GM19023 (cell line): ENCODE measurements at regions not wholly inside any gene's neighbourhood (a gene's known extent, or its start where the extent isn't known, plus 50 kb on each side); places are given as distances from the start of the nearest gene placed in this dataset.
"Not testable (repeated sequence)": the region's sequence is repeated elsewhere in the genome, so short reads cannot be mapped to it uniquely, and the experiment has no call there.

Experiments used
- ATAC-seq: cut with Tn5 transposase; IDR thresholded peaks from one replicate; pipeline ENCODE4 v1.9.1; 2021; ENCODE audit warnings: mild to moderate bottlenecking, moderate library complexity; ENCODE audit not compliant: unreplicated experiment

GRCh38 chr4:45283352-45283751, 557.0 kb upstream of the GNPDA2 start:
- ATAC-seq: no peak

GRCh38 chr4:45280121-45280520, 553.8 kb upstream of the GNPDA2 start:
- ATAC-seq: no peak

GRCh38 chr4:45275862-45276261, 549.5 kb upstream of the GNPDA2 start:
- ATAC-seq: no peak

DNA sequence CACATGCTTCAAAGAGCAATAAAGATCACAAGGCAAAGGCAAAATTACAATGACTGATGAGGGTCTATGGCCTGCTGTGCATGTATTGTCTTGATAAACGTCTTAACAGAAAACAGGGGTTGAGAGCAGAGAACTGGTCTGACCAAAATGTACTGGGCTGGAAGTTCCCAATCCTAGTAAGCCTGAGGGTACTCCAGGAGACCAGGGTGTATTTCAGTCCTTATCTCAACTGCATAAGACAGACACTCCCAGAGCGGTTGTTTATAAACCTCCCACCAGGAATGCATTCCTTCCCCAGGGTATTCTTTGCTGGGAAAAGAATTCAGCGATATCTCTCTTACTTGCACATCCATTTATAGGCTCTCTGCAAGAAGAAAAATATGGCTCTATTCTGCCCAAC, 521.8 kb upstream of the GNPDA2 start:
- not testable (repeated sequence) for ATAC-seq

DNA sequence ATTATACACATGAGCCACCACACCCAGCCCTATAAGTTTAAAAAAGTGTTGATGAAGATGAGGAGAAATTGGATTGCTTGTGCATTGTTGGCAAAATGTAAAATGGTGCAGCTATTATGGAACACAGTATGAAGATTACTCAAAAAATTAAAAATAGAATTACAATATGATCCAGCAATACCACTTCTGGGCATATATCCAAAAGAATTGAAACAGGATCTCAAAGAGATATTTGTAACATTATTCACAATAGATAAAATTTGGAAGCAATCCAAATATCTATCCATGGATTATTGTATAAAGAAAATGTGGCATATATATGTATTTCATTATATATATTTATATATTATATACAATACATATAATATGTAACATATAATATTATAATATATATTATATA, 515.6 kb upstream of the GNPDA2 start:
- no peak for ATAC-seq

GRCh38 chr4:45229206-45229605, 502.9 kb upstream of the GNPDA2 start:
- no peak for ATAC-seq

DNA sequence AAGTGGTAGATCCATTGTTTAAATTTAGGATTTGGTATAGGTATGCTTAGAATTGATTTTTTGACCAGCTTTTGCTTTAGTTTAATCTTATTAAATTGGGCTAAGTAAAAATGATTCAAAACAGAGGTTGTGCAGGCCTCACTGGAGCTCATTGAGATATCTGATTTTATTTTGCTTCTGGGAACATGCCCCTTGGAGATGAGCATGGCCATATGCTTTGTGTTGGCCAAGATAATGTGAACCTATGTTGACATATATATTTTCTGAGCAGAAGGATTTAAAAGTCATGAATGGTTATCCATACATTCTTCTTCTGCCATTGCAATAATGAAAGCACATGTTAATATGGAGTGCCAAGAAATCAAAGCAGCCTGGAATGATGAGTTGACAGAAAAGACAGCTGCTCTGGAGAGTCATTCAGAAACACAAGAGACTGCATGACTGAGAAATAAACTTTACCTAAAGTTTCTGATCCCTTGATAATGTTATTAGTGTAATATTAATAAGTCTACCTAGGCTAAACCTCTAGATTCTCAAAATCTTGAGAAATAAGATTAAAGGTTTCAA, 489.7 kb upstream of the GNPDA2 start:
- no peak for ATAC-seq

GRCh38 chr4:45208476-45208875, 482.1 kb upstream of the GNPDA2 start:
- not testable (repeated sequence) for ATAC-seq

DNA sequence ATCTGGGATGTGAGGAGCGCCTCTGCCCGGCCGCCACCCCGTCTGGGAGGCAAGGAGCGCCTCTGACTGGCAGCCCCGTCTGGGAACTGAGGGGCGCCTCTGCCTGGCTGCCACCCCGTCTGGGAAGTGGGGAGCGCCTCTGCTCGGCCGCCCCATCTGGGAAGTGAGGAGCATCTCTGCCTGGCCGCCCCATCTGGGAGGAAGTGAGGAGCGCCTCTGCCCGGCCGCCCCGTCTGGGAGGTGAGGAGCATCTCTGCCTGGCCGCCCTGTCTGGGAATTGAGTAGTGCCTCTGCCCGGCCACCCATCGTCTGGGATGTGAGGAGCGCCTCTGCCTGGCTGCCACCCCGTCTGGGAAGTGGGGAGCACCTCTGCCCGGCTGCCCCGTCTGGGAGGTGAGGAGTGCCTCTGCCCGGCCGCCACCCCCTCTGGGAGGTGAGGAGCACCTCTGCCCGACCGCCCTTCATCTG, 481.5 kb upstream of the GNPDA2 start:
- ATAC-seq: not testable (repeated sequence)

DNA sequence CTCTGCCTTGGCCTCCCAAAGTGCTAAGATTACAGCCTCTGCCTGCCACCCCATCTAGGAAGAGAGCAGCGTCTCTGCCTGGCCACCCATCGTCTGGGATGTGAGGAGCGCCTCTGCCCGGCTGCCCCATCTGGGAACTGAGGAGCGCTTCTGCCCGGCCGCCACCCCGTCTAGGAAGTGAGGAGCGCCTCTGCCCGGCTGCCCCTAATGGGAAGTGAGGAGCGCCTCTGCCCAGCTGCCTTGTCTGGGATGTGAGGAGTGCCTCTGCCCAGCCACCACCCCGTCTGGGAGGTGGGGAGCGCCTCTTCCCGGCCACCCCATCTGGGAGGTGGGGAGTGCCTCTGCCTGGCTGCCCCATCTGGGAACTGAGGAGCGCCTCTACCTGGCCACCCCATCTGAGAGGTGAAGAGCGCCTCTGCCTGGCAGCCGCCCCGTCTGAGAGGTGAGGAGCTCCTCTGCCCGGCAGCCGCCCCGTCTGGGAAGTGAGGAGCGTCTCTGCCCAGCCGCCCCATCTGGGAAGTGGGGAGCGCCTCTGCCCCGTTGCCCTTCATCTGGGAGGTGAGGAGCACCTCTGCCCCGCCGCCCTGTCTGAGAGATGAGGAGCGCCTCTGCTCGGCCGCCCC, 481.0 kb upstream of the GNPDA2 start:
- ATAC-seq: not testable (repeated sequence)

DNA sequence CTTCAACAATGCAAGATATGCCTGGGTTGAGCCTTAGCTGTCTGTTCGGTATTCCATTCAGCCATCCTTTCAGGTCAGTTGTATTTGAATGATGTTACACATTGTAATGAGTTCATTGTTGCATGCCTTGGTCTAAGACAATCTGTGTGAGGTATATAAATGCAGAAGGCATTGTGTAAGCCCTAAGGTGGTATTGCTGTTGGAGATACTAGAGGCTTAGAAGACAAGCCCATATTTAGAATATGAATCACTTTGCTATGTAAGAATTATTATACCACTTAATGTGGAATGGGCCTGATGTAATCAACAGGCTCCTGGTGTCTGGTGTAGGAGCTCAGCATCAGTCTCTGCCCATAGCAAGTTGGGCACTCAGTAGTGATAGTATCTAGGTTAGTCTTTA, 473.4 kb upstream of the GNPDA2 start:
- no peak for ATAC-seq

DNA sequence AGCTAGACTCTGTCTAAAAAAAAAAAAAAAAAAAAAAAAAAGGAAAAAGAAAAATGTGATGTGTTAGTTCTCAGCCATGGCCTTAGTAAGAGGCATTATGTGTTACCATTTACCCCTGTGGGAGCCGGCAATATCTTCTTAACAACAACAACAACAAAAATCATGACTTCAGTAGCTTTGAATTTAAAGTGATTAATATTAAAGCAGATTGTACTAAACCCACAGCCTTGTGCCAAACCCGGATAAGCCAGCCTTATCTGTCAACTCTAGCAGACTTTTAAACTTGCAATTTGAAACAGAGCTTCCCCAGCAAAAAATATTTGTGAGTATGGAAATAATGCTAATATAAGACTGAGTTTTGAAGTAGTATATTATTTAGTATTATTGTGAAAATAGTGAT, 462.1 kb upstream of the GNPDA2 start:
- no peak for ATAC-seq

GRCh38 chr4:45186249-45186648, 459.9 kb upstream of the GNPDA2 start:
- ATAC-seq: no peak

DNA sequence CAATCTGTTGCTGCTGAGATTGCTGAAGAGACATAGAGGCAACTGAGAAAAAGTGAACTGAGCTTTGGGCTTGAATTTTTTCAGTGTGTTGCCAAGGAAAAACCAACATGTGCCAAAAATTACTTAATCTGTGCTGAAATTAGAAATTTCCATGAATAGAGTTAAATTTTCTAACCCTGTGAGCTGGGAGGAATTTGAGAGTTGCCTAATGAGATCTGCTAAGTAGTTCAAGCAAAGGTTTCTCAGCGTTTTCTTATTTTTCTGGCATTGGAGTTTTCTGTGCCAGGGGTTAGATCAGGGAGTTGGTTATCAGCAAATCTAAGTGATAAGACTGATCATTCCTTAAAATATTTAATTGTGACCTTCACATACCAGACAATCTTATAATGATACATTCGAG, 457.5 kb upstream of the GNPDA2 start:
- no peak for ATAC-seq

GRCh38 chr4:45172636-45173035, 446.3 kb upstream of the GNPDA2 start:
- no peak for ATAC-seq

GRCh38 chr4:45160951-45161350, 434.6 kb upstream of the GNPDA2 start:
- ATAC-seq: no peak

- no peak for ATAC-seq
Observed at GRCh38 chr4:45155081-45155777, 428.9 kb upstream of the GNPDA2 start.

DNA sequence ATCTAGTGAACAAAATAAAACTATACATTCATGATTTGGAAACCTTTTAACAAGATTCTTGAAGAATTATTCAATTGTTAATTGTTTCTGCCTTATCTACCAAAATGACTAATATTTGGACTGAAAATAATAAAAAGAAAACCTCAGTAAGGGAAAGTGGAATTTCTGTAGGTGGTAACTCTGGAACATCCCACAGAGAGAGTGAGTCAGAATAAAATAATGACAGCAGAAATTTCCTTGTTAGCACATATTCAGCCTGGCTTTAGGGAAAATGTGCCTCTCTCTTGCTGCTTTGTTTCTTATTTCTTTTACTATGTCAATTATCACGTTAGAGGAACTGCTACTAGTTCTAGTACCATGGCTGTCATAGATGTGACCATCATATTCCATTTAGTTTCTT, 421.5 kb upstream of the GNPDA2 start:
- ATAC-seq: no peak

- no peak for ATAC-seq
Observed at GRCh38 chr4:45131020-45131419, 404.7 kb upstream of the GNPDA2 start.

- no peak for ATAC-seq
Observed at GRCh38 chr4:45122406-45122805, 396.1 kb upstream of the GNPDA2 start.

GRCh38 chr4:45121426-45121975, 395.1 kb upstream of the GNPDA2 start:
- ATAC-seq: no peak

- peak; percentile 87 for ATAC-seq
Observed at GRCh38 chr4:45120163-45120562, 393.8 kb upstream of the GNPDA2 start.
